IPS-20b (cell line): ENCODE measurements at regions not wholly inside any gene's neighbourhood (a gene's known extent, or its start where the extent isn't known, plus 50 kb on each side); places are given as distances from the start of the nearest gene placed in this dataset.

Source experiments
- H3K27ac ChIP-seq: one replicate; pipeline ENCODE4 v1.5.1; 2013; ENCODE audit warnings: low read length
- H3K27me3 ChIP-seq: 2 replicates; pipeline ENCODE4 v1.6.1; 2013; ENCODE audit warnings: mild to moderate bottlenecking, low read length, inconsistent platforms; ENCODE audit not compliant: insufficient read depth
- H3K36me3 ChIP-seq: 2 replicates; pipeline ENCODE4 v1.6.1; 2013; ENCODE audit warnings: low read depth, mild to moderate bottlenecking, inconsistent platforms, low read length, moderate library complexity; ENCODE audit not compliant: insufficient read depth
- H3K4me1 ChIP-seq: 2 replicates; pipeline ENCODE4 v1.6.1; 2013; ENCODE audit warnings: mild to moderate bottlenecking, control low read depth, inconsistent platforms, low read length, moderate library complexity; ENCODE audit not compliant: insufficient read depth
- H3K4me3 ChIP-seq: 2 replicates; pipeline ENCODE4 v1.5.1; 2013; ENCODE audit warnings: mild to moderate bottlenecking, low read length, inconsistent platforms
- H3K9ac ChIP-seq: 2 replicates; pipeline ENCODE4 v1.6.1; 2013; ENCODE audit warnings: low read depth, mild to moderate bottlenecking, inconsistent platforms, low read length, moderate library complexity
- H3K9me3 ChIP-seq: 2 replicates; pipeline ENCODE4 v1.6.1; 2013; ENCODE audit warnings: mild to moderate bottlenecking, low read depth, low read length, inconsistent platforms; ENCODE audit not compliant: insufficient read depth

DNA sequence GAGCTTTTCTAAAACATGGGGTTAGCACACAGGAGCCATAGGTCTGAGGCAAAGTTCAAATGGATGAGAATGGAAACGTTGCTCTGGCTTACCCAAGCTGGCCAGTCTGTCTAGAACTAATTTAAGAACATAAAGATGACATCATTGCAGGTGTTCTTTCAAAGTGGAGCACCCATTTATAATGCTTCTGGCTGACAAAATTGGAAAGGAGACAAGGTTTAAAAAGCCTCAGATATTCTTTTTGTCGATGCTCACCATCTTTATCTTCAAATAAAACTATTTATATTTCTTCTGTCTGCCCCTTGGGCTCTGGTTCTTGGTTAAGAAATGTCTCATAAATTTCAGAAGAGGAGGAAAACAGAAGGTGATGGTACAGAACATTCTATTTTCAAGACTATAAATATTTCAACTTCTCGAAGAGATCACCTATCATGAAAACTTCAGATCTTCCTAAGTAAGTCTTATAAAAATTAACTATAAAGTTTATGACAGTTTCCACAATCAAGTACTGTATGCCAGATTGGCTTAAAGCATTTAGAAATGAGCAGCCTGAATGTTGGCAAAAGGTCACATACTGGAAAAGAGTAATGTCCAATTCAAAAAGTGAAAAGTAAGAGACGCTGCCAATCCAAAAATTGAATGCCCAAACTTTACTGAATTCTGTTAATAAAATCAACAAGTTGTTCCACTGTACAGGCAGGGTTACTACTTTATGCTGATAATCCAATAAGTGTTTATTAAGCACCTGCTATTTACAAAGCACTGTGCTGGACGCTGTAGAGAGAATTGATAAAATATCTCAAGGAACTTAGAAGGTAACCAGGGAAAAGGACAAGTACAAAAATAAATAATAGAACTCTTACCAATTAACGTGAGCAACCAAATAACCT, 92.0 kb downstream of the ETS2 start:
- Histone ChIP-seq H3K36me3 (no peaks in the 10 kb centered on the region), H3K27me3 (no peaks in the 10 kb centered on the region), H3K9me3 (no peaks in the 10 kb centered on the region), H3K27ac (no peak overlapping the region), H3K9ac (no peak overlapping the region), H3K4me1 (no peaks in the 10 kb centered on the region), H3K4me3 (no peak overlapping the region)

DNA sequence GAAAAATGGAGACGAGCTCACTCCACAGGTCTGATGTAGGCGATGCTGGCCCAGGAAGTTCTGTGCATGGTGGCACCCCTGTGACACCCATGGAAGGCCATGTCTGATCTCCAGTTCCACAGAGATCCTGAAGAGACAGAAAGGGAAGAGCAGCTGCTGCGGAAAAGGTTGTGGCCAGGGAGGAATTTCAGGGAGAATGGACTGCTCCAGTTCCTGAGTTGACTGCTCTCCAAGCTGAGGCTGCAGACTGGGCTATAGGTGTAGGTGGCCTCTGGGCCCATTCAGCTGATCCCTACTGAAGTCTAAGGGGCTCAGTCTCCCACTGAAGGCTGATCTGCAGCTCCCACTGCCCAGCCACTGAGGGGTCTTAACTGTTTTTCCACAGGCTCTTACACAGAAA, 89.2 kb downstream of the ETS2 start:
- Histone ChIP-seq H3K27me3 (no peaks in the 10 kb centered on the region), H3K4me1 (no peaks in the 10 kb centered on the region), H3K36me3 (no peaks in the 10 kb centered on the region), H3K4me3 (no peak overlapping the region), H3K9ac (no peak overlapping the region), H3K9me3 (no peaks in the 10 kb centered on the region), H3K27ac (no peak overlapping the region)

DNA sequence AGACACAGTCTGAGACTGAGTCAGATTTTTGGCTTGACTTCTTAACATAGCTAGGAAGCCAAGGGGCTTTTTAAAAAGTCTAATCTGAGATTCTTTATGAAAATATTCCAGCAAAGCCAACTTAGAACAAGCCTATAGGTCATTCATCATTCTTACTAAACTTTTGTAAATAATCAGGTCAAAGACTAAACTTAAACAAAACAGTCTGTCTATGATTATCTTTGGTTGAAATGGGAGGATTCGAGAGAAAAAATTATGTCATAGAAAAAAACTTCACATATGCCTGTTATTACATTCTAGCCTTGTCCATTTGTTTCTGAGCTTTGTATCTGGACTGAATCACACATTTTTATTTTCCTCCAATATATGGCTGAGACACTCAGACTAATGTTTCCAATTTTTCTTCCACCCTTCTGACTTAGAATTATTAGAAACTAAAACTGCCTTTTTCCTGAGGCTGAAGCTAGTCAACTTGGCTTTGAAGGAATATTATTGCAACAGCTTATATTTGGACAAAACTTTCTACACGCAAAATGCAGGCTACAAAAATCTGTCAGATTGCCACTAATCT, 83.3 kb downstream of the ETS2 start:
- no peaks in the 10 kb centered on the region for H3K27me3 ChIP-seq
- H3K27ac ChIP-seq = no peak overlapping the region
- no peaks in the 10 kb centered on the region for H3K4me1 ChIP-seq
- H3K9ac ChIP-seq = no peak overlapping the region
- no peak overlapping the region for H3K4me3 ChIP-seq
- H3K9me3 ChIP-seq = peaks cover 16% of the 10 kb centered on the region
- no peaks in the 10 kb centered on the region for H3K36me3 ChIP-seq

DNA sequence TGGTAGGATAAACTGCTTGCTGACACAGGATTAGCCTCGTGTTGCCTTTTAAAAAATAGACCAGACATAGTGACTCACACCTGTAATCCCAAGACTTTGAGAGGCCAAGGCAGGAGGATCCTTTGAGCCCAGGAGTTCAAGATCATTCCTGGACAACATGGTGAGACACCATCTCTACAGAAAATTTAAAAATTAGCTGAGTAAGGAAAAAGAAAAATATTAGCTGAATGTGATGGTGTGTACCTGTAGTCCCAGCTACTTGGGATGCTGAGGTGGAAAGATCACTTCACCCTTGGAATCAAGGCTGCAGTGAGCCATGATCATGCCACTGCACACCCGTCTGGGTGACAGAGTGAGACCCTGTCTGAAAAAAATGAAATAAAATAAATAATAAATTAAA, 82.0 kb downstream of the ETS2 start:
- Histone ChIP-seq H3K27ac (no peak overlapping the region), H3K9me3 (peaks cover 16% of the 10 kb centered on the region), H3K4me1 (no peaks in the 10 kb centered on the region), H3K27me3 (no peaks in the 10 kb centered on the region), H3K4me3 (no peak overlapping the region), H3K36me3 (no peaks in the 10 kb centered on the region), H3K9ac (no peak overlapping the region)

DNA sequence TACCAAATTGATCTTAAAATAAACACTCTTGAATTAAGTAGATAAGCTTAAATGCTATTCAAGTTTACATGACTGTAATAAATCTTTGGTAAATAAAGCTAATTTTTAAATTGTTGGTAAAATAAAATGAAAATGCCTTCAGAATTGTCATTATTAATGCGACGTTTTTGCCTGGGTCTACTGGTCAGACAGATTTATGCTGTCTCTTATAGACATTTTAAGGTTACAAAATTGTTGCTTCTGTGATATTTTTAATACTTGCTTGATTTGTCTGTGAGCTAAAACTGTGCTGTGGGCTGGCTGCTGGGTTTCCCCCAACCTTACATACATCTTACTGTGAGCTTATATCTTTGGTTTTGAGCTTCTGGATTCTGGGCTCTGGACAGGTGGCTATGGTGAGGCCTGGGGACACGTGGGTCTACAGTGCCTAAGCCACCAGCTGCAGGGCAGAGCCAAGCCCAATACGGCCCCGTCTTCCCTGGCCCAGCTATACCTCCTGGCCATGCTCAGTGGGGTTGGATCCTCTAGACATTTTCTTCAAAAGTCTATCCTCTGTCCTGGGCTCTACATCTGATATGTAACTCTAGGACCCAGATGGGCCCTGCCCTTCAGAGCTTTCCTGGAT, 81.4 kb downstream of the ETS2 start:
- peaks cover 16% of the 10 kb centered on the region for H3K9me3 ChIP-seq
- no peaks in the 10 kb centered on the region for H3K27me3 ChIP-seq
- no peak overlapping the region for H3K4me3 ChIP-seq
- H3K4me1 ChIP-seq = no peaks in the 10 kb centered on the region
- H3K36me3 ChIP-seq = no peaks in the 10 kb centered on the region
- H3K27ac ChIP-seq = no peak overlapping the region
- no peak overlapping the region for H3K9ac ChIP-seq

DNA sequence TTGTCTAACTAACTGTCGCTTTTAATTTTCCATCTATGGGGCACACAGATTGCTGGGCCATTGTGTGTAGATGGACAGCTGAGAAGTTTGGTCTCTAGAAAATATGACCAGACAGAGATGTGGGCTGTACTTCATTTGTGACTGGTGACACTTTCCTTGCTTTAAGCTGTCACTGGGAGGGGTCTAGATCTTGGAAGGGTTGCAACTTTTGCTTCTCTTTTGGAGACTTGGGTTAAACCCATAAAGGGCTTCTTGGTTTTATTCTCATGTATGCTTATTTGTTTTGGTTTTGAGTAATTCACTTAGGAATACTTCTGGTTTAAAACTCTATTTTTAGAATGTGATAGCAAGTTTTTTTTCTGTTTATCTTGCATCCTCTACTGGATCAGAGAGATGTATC, 80.2 kb downstream of the ETS2 start:
- Histone ChIP-seq H3K4me1 (no peaks in the 10 kb centered on the region), H3K9me3 (peaks cover 16% of the 10 kb centered on the region)

DNA sequence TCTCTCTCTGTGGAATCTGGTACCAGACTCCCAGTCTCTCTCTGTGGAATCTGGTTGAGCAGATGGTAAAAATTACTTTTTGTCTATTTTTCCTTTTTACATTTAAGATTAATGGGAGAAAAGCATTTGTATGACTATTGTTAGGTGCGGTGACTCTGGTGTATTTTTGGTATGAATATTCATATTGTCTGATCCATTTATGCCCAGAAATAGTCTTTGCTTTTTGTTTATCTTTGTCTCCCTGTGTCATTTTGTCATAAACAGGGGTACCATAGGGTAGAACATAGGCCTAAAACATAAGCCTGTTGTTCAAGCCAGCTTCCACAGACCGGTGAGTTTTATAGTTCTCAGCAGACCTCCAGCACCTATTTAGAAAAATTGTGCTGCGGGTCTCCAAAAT, 78.7 kb downstream of the ETS2 start:
- no peak overlapping the region for H3K27ac ChIP-seq
- H3K4me1 ChIP-seq = no peaks in the 10 kb centered on the region
- H3K27me3 ChIP-seq = no peaks in the 10 kb centered on the region
- H3K4me3 ChIP-seq = no peak overlapping the region
- no peak overlapping the region for H3K9ac ChIP-seq
- H3K36me3 ChIP-seq = no peaks in the 10 kb centered on the region
- H3K9me3 ChIP-seq = peaks cover 16% of the 10 kb centered on the region

More for the DNA sequence above, 80.2 kb downstream of the ETS2 start:
- H3K27me3 ChIP-seq = no peaks in the 10 kb centered on the region
- H3K36me3 ChIP-seq = no peaks in the 10 kb centered on the region
- no peak overlapping the region for H3K4me3 ChIP-seq
- H3K27ac ChIP-seq = no peak overlapping the region
- no peak overlapping the region for H3K9ac ChIP-seq

DNA sequence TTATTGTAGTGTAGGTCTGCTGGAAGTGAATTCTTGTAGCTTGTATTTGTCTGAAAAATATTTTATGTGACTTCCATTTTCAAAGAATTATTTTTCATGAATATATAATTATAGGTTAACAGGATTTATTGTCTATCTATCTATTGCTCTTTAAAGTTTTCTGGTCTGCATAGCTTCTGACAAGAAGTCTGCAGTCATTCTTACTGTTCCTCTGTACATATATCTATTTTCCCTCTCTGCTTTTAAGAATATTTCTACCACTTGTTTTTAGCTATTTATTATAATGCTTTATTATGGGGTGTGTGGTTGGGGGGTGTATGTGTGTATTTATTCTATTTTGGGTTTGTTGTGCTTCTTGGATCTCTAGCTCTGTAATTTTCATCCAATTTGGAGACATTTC, 77.4 kb downstream of the ETS2 start:
- Histone ChIP-seq H3K27ac (no peak overlapping the region), H3K27me3 (no peaks in the 10 kb centered on the region), H3K9me3 (peaks cover 16% of the 10 kb centered on the region), H3K9ac (no peak overlapping the region), H3K36me3 (no peaks in the 10 kb centered on the region), H3K4me1 (no peaks in the 10 kb centered on the region), H3K4me3 (no peak overlapping the region)

DNA sequence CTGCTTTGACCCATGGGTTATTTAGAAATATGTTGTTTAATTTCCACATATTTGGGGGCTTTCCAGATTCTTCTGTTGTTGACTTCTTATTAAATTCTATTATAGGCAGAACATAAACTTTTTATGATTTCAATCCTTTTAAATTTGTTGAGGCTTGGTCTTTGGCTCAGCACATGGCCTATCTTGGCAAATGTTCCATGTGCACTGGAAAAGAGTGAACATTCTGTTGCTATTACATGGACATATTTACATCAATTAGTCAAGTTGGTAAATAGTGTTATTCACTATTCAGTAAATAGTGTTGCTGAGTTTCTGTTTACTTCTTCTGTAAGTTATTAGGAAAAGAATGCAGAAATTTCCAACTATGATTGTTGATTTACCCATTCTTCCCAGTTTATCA, 75.4 kb downstream of the ETS2 start:
- Histone ChIP-seq H3K27ac (no peak overlapping the region), H3K9me3 (no peaks in the 10 kb centered on the region), H3K9ac (no peak overlapping the region), H3K4me3 (no peak overlapping the region), H3K36me3 (no peaks in the 10 kb centered on the region), H3K27me3 (no peaks in the 10 kb centered on the region), H3K4me1 (no peaks in the 10 kb centered on the region)

DNA sequence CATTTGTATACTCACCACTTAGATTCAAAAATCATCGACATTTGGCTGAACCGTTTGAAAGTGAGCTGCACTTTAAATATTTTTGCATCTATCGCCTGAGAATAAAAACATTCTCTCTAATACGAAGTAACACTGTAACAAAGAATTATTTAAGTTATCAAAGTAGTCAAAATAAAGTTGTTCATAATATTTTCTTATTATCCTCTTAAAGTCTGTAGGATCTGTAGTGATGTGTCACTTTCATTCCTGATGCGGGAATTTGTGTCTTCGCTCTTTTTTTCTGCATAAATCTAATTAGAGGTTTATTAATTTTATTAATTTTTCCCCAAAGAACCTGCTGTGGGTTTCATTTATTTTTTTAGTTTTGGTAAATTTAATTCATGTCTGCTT, 74.8 kb downstream of the ETS2 start:
- no peak overlapping the region for H3K4me3 ChIP-seq

DNA sequence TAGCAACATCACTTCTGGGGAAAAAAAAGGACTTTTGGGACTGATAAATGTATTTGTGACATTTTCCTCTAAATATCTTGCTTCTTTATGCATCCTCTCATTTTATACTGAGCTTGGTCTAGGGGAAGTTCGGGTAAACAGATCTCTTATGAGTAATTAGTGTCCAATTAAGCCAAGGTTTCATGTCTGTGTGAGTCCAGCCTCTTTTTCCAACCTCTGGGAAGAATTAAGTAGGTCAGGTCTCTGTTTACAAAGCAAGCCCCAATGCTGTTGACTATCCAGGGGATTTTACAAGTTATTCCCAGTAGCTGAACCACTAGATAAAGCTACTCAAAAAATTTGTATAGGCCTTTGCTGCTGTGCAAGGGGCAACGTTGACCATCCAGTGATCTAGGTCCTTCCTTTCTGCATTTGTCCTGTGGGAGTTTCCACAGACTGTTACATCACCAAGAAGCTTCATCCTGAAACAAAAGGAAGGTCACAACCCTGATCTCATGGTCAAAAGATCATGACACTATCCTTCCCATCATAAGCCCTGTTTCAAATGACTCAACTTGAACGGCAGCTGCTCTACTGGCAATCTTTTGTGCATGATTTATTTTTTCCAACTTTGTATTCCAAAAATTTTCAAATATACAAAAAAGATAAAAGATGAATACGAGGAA, 74.3 kb downstream of the ETS2 start:
- no peaks in the 10 kb centered on the region for H3K9me3 ChIP-seq
- H3K27me3 ChIP-seq = no peaks in the 10 kb centered on the region
- no peak overlapping the region for H3K4me3 ChIP-seq
- H3K4me1 ChIP-seq = no peaks in the 10 kb centered on the region
- no peak overlapping the region for H3K9ac ChIP-seq
- H3K27ac ChIP-seq = no peak overlapping the region
- H3K36me3 ChIP-seq = no peaks in the 10 kb centered on the region

More for the DNA sequence above, 74.8 kb downstream of the ETS2 start:
- Histone ChIP-seq H3K36me3 (no peaks in the 10 kb centered on the region), H3K4me1 (no peaks in the 10 kb centered on the region), H3K27me3 (no peaks in the 10 kb centered on the region), H3K9me3 (no peaks in the 10 kb centered on the region), H3K27ac (no peak overlapping the region), H3K9ac (no peak overlapping the region)
